ENCODE measurements at regions not wholly inside any gene's neighbourhood (a gene's known extent, or its start where the extent isn't known, plus 50 kb on each side); places are given as distances from the start of the nearest gene placed in this dataset.

DNA sequence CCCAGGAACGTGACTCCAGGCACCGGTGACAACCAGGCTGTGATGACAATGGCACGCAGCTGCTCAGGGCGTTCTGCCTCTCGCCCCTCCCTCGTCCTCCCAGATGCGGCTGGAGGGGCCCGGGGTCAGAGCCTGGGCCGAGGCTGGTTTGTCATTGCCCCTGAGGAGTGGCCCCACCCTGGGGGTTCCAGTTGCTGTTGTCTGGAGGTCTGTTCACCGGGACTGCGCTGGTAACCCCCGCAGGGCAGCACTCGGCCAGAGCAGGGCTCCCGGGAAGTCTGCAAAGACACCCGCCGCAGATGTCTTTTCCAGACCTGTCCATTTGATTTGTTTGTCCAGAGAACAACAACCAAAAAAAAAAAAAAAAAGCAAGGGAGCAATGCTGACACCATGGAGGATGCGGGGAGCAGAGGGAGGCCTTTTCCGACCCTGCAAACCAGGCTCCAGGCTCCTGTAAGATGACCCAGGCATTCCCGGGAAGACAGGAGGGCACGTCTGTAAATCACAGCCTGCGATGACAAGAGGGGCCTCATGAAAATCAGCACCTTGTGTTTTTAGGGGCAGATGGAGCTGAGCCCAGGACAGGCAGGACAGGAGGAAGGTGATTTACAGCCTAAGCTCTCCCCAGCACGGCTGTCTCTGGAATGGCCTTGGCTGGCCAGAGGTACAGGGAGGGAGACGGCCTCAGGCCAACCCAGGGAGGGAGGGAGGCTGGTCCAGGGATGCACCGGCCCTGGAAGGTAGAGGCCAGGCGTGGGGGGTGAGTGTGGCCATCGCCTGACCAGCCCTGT, 189.3 kb downstream of the ERMARD start:
- DNase-seq (ENCODE audit: low read depth) (no peak), FAIRE-seq (no peak)
- Histone ChIP-seq H2AFZ (ENCODE audit: low read depth, low read length) (no peak overlapping the region), H3K4me1 (ENCODE audit: insufficient read depth, low read length) (no peaks in the 10 kb centered on the region), H3K79me2 (ENCODE audit: insufficient read depth, low read length) (no peaks in the 10 kb centered on the region), H3K9ac (ENCODE audit: low read length) (no peak overlapping the region), H3K27me3 (ENCODE audit: insufficient read depth, low read length) (no peaks in the 10 kb centered on the region), H3K4me2 (ENCODE audit: low read length) (no peak overlapping the region), H3K27ac (ENCODE audit: low read depth, low read length) (no peak overlapping the region), H3K9me3 (ENCODE audit: insufficient read depth, low read depth, low read length) (no peaks in the 10 kb centered on the region), H4K20me1 (ENCODE audit: insufficient read depth, low read length) (no peaks in the 10 kb centered on the region), H3K36me3 (ENCODE audit: insufficient read depth, low read length) (no peaks in the 10 kb centered on the region), H3K4me3 (ENCODE audit: insufficient read depth, low read depth, low read length) (no peak overlapping the region)
- H3K9me3 Mint-ChIP-seq (ENCODE audit: unreplicated experiment), result peaks cover 5% of the 10 kb centered on the region
- no peak overlapping the region for H3K27ac Mint-ChIP-seq (ENCODE audit: unreplicated experiment)
- H3K4me3 Mint-ChIP-seq (ENCODE audit: unreplicated experiment), result no peak overlapping the region
- TF ChIP-seq CTCF (IDR thresholded peaks at IDR 0.05; ENCODE audit: insufficient read depth, low read depth, low read length) (no peak), EZH2 (IDR thresholded peaks at IDR 0.05; ENCODE audit: insufficient read depth, low read length) (no peak)
- no peaks in the 10 kb centered on the region for H3K36me3 Mint-ChIP-seq (ENCODE audit: low read depth, unreplicated experiment)
- H3K4me1 Mint-ChIP-seq (ENCODE audit: low read depth, unreplicated experiment), result no peaks in the 10 kb centered on the region
- H3K27me3 Mint-ChIP-seq (ENCODE audit: low read depth, unreplicated experiment), result peaks cover 54% of the 10 kb centered on the region

DNA sequence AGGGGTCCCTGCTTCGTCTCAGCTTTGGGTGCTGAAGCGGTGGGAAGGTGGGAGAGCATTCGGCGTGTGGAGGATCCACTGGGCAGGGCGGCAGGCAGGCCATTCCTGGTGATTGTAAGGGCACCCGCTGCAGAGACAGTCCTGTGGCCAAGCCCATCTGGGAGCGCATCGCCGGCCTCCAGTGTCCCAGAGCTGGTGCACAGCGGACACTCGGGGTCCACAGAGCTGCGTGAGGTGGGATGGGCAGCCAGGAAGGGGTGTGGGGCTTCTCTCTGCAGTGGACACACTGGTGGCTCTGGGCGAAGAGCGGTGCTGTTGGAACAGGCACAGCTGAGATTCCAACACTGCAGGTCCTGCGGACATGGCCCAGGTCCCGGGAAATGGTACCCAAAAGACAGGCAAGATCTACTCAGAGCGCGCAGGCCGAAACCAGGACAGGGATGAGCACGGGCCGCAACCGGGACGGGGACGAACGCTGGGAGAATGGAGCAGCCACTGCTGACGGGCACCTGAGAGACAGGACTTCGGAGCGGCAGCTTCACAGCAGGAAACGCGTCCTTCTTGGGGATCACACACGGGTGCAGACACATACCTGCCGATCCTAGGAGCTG, 188.2 kb downstream of the ERMARD start:
- no peaks in the 10 kb centered on the region for H3K4me1 ChIP-seq (ENCODE audit: insufficient read depth, low read length)
- Mint-ChIP-seq H3K27me3 (ENCODE audit: low read depth, unreplicated experiment) (peaks cover 53% of the 10 kb centered on the region), H3K4me3 (ENCODE audit: unreplicated experiment) (no peak overlapping the region), H3K27ac (ENCODE audit: unreplicated experiment) (no peak overlapping the region), H3K36me3 (ENCODE audit: low read depth, unreplicated experiment) (no peaks in the 10 kb centered on the region), H3K4me1 (ENCODE audit: low read depth, unreplicated experiment) (no peaks in the 10 kb centered on the region), H3K9me3 (ENCODE audit: unreplicated experiment) (peaks cover 2% of the 10 kb centered on the region)
- no peak overlapping the region for H3K4me2 ChIP-seq (ENCODE audit: low read length)
- no peak overlapping the region for H2AFZ ChIP-seq (ENCODE audit: low read depth, low read length)
- H3K27ac ChIP-seq (ENCODE audit: low read depth, low read length), result no peak overlapping the region
- no peak for DNase-seq (ENCODE audit: low read depth)
- no peaks in the 10 kb centered on the region for H3K27me3 ChIP-seq (ENCODE audit: insufficient read depth, low read length)
- H3K4me3 ChIP-seq (ENCODE audit: insufficient read depth, low read depth, low read length), result no peak overlapping the region
- no peak for TF ChIP-seq EZH2 (IDR thresholded peaks at IDR 0.05; ENCODE audit: insufficient read depth, low read length)
- no peak for TF ChIP-seq CTCF (IDR thresholded peaks at IDR 0.05; ENCODE audit: insufficient read depth, low read depth, low read length)
- H4K20me1 ChIP-seq (ENCODE audit: insufficient read depth, low read length), result no peaks in the 10 kb centered on the region
- no peak overlapping the region for H3K9ac ChIP-seq (ENCODE audit: low read length)
- no peaks in the 10 kb centered on the region for H3K36me3 ChIP-seq (ENCODE audit: insufficient read depth, low read length)
- no peak for FAIRE-seq
- no peaks in the 10 kb centered on the region for H3K79me2 ChIP-seq (ENCODE audit: insufficient read depth, low read length)
- H3K9me3 ChIP-seq (ENCODE audit: insufficient read depth, low read depth, low read length), result no peaks in the 10 kb centered on the region

GRCh38 chr6:169938731-169939130, 187.3 kb downstream of the ERMARD start:
- Histone ChIP-seq H3K27me3 (ENCODE audit: insufficient read depth, low read length) (no peaks in the 10 kb centered on the region), H3K27ac (ENCODE audit: low read depth, low read length) (no peak overlapping the region), H3K4me1 (ENCODE audit: insufficient read depth, low read length) (no peaks in the 10 kb centered on the region), H4K20me1 (ENCODE audit: insufficient read depth, low read length) (no peaks in the 10 kb centered on the region), H3K4me3 (ENCODE audit: insufficient read depth, low read depth, low read length) (no peak overlapping the region), H3K9ac (ENCODE audit: low read length) (no peak overlapping the region), H3K36me3 (ENCODE audit: insufficient read depth, low read length) (no peaks in the 10 kb centered on the region), H3K4me2 (ENCODE audit: low read length) (no peak overlapping the region), H3K9me3 (ENCODE audit: insufficient read depth, low read depth, low read length) (no peaks in the 10 kb centered on the region), H3K79me2 (ENCODE audit: insufficient read depth, low read length) (no peaks in the 10 kb centered on the region), H2AFZ (ENCODE audit: low read depth, low read length) (no peak overlapping the region)
- FAIRE-seq (no peak), DNase-seq (ENCODE audit: low read depth) (no peak)
- H3K27ac Mint-ChIP-seq (ENCODE audit: unreplicated experiment), result no peak overlapping the region
- H3K4me1 Mint-ChIP-seq (ENCODE audit: low read depth, unreplicated experiment), result no peaks in the 10 kb centered on the region
- TF ChIP-seq EZH2 (IDR thresholded peaks at IDR 0.05; ENCODE audit: insufficient read depth, low read length), result no peak
- no peak for TF ChIP-seq CTCF (IDR thresholded peaks at IDR 0.05; ENCODE audit: insufficient read depth, low read depth, low read length)
- no peaks in the 10 kb centered on the region for H3K36me3 Mint-ChIP-seq (ENCODE audit: low read depth, unreplicated experiment)
- H3K4me3 Mint-ChIP-seq (ENCODE audit: unreplicated experiment), result no peak overlapping the region
- peaks cover 2% of the 10 kb centered on the region for H3K9me3 Mint-ChIP-seq (ENCODE audit: unreplicated experiment)
- peaks cover 51% of the 10 kb centered on the region for H3K27me3 Mint-ChIP-seq (ENCODE audit: low read depth, unreplicated experiment)

Measured in astrocyte (in vitro differentiated cells and primary cell).